ENCODE measurements at regions not wholly inside any gene's neighbourhood (a gene's known extent, or its start where the extent isn't known, plus 50 kb on each side); places are given as distances from the start of the nearest gene placed in this dataset.

GRCh38 chr5:77145666-77146065 is 58.6 kb upstream of the ZBED3 start:
- TF ChIP-seq, protein P1, sequence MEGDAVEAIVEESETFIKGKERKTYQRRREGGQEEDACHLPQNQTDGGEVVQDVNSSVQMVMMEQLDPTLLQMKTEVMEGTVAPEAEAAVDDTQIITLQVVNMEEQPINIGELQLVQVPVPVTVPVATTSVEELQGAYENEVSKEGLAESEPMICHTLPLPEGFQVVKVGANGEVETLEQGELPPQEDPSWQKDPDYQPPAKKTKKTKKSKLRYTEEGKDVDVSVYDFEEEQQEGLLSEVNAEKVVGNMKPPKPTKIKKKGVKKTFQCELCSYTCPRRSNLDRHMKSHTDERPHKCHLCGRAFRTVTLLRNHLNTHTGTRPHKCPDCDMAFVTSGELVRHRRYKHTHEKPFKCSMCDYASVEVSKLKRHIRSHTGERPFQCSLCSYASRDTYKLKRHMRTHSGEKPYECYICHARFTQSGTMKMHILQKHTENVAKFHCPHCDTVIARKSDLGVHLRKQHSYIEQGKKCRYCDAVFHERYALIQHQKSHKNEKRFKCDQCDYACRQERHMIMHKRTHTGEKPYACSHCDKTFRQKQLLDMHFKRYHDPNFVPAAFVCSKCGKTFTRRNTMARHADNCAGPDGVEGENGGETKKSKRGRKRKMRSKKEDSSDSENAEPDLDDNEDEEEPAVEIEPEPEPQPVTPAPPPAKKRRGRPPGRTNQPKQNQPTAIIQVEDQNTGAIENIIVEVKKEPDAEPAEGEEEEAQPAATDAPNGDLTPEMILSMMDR (IDR thresholded peaks at IDR 0.05), result no peak
- TF ChIP-seq POLR2A (IDR thresholded peaks at IDR 0.05) (no peak), POLR2AphosphoS5 (IDR thresholded peaks at IDR 0.05) (no peak)
